ENCODE measurements at regions not wholly inside any gene's neighbourhood (a gene's known extent, or its start where the extent isn't known, plus 50 kb on each side); places are given as distances from the start of the nearest gene placed in this dataset.

DNA sequence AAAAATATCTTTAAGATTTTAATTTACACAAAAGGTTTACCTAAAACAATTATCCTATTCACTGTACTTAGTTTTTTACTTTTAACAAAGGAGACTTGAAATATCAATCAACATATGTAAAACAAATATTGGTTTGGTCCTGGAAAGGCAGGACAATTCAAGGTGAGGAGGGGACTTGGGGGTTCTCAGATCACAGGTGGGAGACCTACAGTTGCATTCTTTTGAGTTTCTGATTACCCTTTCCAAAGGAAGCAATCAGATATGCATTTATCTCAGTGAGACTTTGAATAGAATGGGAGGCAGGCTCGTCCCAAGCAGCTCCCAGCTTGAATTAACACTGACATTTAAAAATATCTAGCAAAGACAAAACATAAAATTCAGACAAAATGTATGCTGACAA is 1917.3 kb downstream of the C4orf33 start:
- no peak overlapping the region for H3K27ac ChIP-seq
- no peak overlapping the region for H3K4me3 ChIP-seq
- no peak for DNase-seq (ENCODE audit: low read depth, low spot score)

DNA sequence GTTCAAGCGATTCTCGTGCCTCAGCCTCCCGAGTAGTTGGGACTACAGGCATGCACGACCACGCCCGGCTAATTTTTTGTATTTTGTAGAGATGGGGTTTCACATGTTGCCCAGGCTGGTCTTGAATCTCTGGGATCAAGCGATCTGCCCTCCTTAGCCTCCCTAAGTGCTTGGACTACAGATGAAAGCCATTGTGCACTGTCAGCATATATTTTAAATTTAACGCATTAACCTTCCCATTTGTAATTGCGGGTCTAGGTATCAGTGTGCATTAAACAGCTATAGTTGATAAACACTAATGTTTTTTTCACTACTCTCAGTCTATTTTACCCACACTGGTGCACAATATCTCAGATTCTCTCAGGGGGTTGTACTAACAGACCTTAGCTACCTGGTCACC is 1930.8 kb downstream of the C4orf33 start:
- no peak for DNase-seq (ENCODE audit: low read depth, low spot score)
- TF ChIP-seq EZH2 (IDR thresholded peaks at IDR 0.05), result no peak
- TF ChIP-seq FOXP2 (optimal IDR thresholded peaks at IDR 0.05; ENCODE audit: control extremely low read depth, extremely low read length, insufficient read depth), result no peak
- no peak for TF ChIP-seq POLR2AphosphoS5 (IDR thresholded peaks at IDR 0.05; ENCODE audit: borderline replicate concordance, low read depth, low read length)
- no peak overlapping the region for H3K9ac ChIP-seq (ENCODE audit: insufficient read length)
- H3K4me3 ChIP-seq, result no peak overlapping the region
- no peaks in the 10 kb centered on the region; the same call in 1 of the 2 replicates for H3K9me3 ChIP-seq (ENCODE audit: low read depth, low read length)
- no peak overlapping the region for H3K27ac ChIP-seq
- H3K36me3 ChIP-seq (ENCODE audit: insufficient read depth, low read length), result no peaks in the 10 kb centered on the region

More for the DNA sequence above, 1917.3 kb downstream of the C4orf33 start:
- no peaks in the 10 kb centered on the region for H3K36me3 ChIP-seq (ENCODE audit: insufficient read depth, low read length)
- H3K9me3 ChIP-seq (ENCODE audit: low read depth, low read length), result no peaks in the 10 kb centered on the region
- H3K9ac ChIP-seq (ENCODE audit: insufficient read length), result no peak overlapping the region
- no peak for TF ChIP-seq EZH2 (IDR thresholded peaks at IDR 0.05)
- TF ChIP-seq POLR2AphosphoS5 (IDR thresholded peaks at IDR 0.05; ENCODE audit: borderline replicate concordance, low read depth, low read length), result no peak
- TF ChIP-seq FOXP2 (optimal IDR thresholded peaks at IDR 0.05; ENCODE audit: control extremely low read depth, extremely low read length, insufficient read depth), result no peak

DNA sequence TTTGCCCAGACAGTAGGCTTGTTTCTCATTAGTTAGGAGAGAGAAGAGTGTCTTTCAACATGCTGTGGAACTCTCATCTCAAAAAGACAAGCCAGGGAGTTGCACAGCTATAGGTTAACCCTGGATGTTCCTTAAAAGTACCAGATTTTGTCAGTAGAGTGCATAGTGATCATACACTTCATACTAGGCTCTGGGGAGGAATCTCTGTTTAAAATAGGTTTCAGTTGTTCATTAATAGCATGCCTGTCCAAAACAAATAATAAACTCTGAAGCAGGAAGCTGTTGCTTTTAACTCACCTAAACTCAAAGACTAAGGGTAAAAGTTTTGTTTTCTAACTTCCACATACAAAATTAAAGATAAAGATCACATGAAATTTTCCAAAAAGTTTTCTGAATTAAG is 1948.4 kb downstream of the C4orf33 start:
- no peak for DNase-seq (ENCODE audit: low read depth, low spot score)
- Histone ChIP-seq H3K27ac (no peak overlapping the region), H3K36me3 (ENCODE audit: insufficient read depth, low read length) (no peaks in the 10 kb centered on the region), H3K9me3 (ENCODE audit: low read depth, low read length) (no peaks in the 10 kb centered on the region), H3K9ac (ENCODE audit: insufficient read length) (no peak overlapping the region), H3K4me3 (no peak overlapping the region)
- TF ChIP-seq FOXP2 (optimal IDR thresholded peaks at IDR 0.05; ENCODE audit: control extremely low read depth, extremely low read length, insufficient read depth), result no peak

DNA sequence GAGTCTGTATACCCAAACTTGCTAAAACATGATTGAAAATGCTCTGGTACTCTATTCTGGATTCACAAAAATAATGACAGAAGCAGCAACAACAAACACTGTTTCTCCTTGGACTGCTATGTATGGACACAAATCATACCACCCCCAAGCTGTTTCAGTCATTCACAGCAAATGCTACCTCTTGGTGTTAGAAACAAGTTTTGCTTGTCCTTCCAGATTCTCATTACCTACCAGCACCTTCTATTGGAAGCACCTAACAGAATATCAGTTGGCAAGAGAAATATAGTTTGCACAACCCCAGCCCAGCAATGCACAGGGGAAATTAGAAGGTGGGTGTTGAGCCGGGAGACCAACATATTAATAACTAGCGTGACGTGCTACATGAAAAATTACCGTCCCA is 1950.9 kb downstream of the C4orf33 start:
- no peaks in the 10 kb centered on the region for H3K9me3 ChIP-seq (ENCODE audit: low read depth, low read length)
- no peak for DNase-seq (ENCODE audit: low read depth, low spot score)
- no peak overlapping the region for H3K27ac ChIP-seq
- TF ChIP-seq FOXP2 (optimal IDR thresholded peaks at IDR 0.05; ENCODE audit: control extremely low read depth, extremely low read length, insufficient read depth), result no peak
- no peak for TF ChIP-seq EZH2 (IDR thresholded peaks at IDR 0.05)
- TF ChIP-seq POLR2AphosphoS5 (IDR thresholded peaks at IDR 0.05; ENCODE audit: borderline replicate concordance, low read depth, low read length), result no peak
- H3K4me3 ChIP-seq, result no peak overlapping the region
- H3K36me3 ChIP-seq (ENCODE audit: insufficient read depth, low read length), result no peaks in the 10 kb centered on the region
- H3K9ac ChIP-seq (ENCODE audit: insufficient read length), result no peak overlapping the region

DNA sequence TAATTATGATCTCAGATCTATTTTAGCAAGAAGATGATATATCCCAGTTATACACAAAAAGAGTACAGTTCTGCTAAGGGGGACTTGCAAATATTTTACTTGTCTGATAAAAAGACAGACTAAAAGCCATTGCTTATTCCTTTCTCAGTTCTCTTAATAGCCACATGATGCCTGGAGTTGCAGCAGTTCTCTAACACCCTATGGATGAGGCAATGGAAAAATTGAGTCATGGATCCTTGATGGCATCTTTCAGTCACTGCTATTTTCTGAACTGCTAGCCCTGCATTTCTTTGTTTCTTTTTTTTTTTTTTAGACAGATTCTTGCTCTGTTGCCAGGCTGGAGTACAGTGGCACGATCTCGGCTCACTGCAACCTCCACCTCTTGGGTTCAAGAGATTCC is 1956.7 kb downstream of the C4orf33 start:
- Histone ChIP-seq H3K9me3 (ENCODE audit: low read depth, low read length) (no peaks in the 10 kb centered on the region), H3K9ac (ENCODE audit: insufficient read length) (no peak overlapping the region), H3K36me3 (ENCODE audit: insufficient read depth, low read length) (no peaks in the 10 kb centered on the region), H3K27ac (no peak overlapping the region), H3K4me3 (no peak overlapping the region)
- TF ChIP-seq POLR2AphosphoS5 (IDR thresholded peaks at IDR 0.05; ENCODE audit: borderline replicate concordance, low read depth, low read length), result no peak
- TF ChIP-seq FOXP2 (optimal IDR thresholded peaks at IDR 0.05; ENCODE audit: control extremely low read depth, extremely low read length, insufficient read depth), result no peak
- TF ChIP-seq EZH2 (IDR thresholded peaks at IDR 0.05), result no peak
- DNase-seq (ENCODE audit: low read depth, low spot score), result no peak

DNA sequence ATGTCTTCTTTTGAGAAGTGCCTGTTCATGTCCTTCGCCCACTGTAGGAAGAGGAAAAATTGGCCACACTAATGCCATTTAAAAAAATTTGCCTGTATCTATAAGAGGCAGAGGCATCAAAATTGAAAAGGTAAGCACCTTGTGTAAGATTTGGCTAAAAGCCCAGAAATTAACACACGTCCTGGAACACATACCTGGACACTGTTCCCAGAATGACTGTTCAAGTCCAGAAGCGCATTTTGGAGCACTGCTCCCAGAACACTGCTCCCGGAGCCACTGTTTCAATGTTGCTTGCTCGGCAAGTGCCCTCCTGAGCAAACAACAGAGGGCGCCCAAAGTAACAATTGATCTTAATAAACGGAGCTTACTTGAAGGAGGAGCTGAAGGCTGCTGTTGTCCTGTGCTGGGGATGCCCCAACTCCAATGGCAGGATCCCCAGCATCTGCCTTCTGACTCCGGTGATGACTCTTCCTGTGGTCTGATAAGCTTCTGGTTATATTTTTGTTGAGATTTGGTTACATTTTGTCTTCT is 1958.6 kb downstream of the C4orf33 start:
- no peak for DNase-seq (ENCODE audit: low read depth, low spot score)
- Histone ChIP-seq H3K4me3 (no peak overlapping the region), H3K9me3 (ENCODE audit: low read depth, low read length) (no peaks in the 10 kb centered on the region), H3K27ac (no peak overlapping the region), H3K36me3 (ENCODE audit: insufficient read depth, low read length) (no peaks in the 10 kb centered on the region), H3K9ac (ENCODE audit: insufficient read length) (no peak overlapping the region)
- TF ChIP-seq FOXP2 (optimal IDR thresholded peaks at IDR 0.05; ENCODE audit: control extremely low read depth, extremely low read length, insufficient read depth) (no peak), POLR2AphosphoS5 (IDR thresholded peaks at IDR 0.05; ENCODE audit: borderline replicate concordance, low read depth, low read length) (no peak), EZH2 (IDR thresholded peaks at IDR 0.05) (no peak)

DNA sequence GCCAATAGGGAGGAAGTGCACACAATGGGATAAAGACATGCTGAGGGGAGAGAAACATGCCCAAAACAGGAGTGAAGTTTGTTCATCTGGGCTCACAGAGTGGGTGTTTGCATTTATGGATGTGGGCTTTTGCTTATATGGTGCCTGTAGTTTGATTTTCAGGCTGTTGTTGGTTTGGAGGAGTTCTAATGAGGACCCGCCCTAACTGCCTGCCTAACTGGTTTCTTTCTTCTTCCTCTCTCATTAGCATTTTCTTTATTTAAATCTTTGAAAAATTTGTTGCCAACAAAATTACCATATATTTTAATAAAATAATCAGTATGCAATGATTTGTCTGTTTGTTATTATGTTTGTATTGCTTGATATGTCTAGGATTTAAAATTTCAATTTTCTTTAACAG is 1965.8 kb downstream of the C4orf33 start:
- no peak for TF ChIP-seq FOXP2 (optimal IDR thresholded peaks at IDR 0.05; ENCODE audit: control extremely low read depth, extremely low read length, insufficient read depth)
- TF ChIP-seq POLR2AphosphoS5 (IDR thresholded peaks at IDR 0.05; ENCODE audit: borderline replicate concordance, low read depth, low read length), result no peak
- no peak for TF ChIP-seq EZH2 (IDR thresholded peaks at IDR 0.05)
- Histone ChIP-seq H3K36me3 (ENCODE audit: insufficient read depth, low read length) (no peaks in the 10 kb centered on the region), H3K9me3 (ENCODE audit: low read depth, low read length) (peaks cover 5% of the 10 kb centered on the region; the same call in 1 of the 2 replicates), H3K27ac (no peak overlapping the region), H3K4me3 (no peak overlapping the region), H3K9ac (ENCODE audit: insufficient read length) (no peak overlapping the region)
- no peak for DNase-seq (ENCODE audit: low read depth, low spot score)

DNA sequence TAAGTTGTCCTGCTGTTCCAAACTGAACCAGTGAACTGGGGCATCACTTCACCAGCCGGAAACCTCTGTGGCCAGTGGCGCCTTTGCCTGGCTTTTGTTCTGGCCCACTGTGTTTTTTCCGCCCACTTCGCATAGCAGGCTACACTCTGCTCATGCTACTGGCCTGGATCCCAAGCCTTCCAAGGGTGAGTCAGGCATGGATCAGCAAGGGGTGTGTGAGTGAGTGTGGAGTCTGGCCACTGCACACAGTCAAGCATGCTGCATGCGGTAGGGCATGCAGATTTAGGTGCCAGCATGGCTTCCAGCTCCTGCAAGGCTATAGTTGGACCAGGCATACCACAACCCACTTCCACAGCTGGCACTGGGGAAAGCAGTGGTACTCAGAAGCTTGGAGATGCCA is 1967.9 kb downstream of the C4orf33 start:
- Histone ChIP-seq H3K9ac (ENCODE audit: insufficient read length) (no peak overlapping the region), H3K27ac (no peak overlapping the region), H3K36me3 (ENCODE audit: insufficient read depth, low read length) (no peaks in the 10 kb centered on the region), H3K9me3 (ENCODE audit: low read depth, low read length) (peaks cover 5% of the 10 kb centered on the region; the same call in 1 of the 2 replicates), H3K4me3 (no peak overlapping the region)
- DNase-seq (ENCODE audit: low read depth, low spot score), result no peak
- no peak for TF ChIP-seq POLR2AphosphoS5 (IDR thresholded peaks at IDR 0.05; ENCODE audit: borderline replicate concordance, low read depth, low read length)
- no peak for TF ChIP-seq EZH2 (IDR thresholded peaks at IDR 0.05)
- TF ChIP-seq FOXP2 (optimal IDR thresholded peaks at IDR 0.05; ENCODE audit: control extremely low read depth, extremely low read length, insufficient read depth), result no peak

DNA sequence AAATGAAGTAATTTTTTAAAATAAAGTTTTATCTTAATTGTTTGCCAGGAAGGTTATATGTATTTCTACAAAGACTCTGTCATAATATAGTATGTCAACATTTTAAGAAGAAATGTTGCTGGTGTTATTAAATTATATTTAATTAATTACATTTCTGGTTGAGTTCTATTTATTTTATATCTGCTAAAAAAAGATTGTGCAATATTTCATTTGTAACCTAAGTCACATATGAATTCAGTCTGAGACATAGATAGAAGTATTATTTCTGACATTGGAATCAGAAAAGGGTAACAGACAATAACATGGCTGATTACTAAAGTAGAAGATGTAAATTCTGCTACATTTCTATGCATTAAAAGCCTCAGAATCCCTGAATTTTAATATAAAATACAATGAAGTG is 1985.1 kb downstream of the C4orf33 start:
- no peaks in the 10 kb centered on the region for H3K36me3 ChIP-seq (ENCODE audit: insufficient read depth, low read length)
- H3K4me3 ChIP-seq, result no peak overlapping the region
- no peak for TF ChIP-seq FOXP2 (optimal IDR thresholded peaks at IDR 0.05; ENCODE audit: control extremely low read depth, extremely low read length, insufficient read depth)
- no peak for TF ChIP-seq EZH2 (IDR thresholded peaks at IDR 0.05)
- no peak for TF ChIP-seq POLR2AphosphoS5 (IDR thresholded peaks at IDR 0.05; ENCODE audit: borderline replicate concordance, low read depth, low read length)
- H3K27ac ChIP-seq, result no peak overlapping the region
- H3K9ac ChIP-seq (ENCODE audit: insufficient read length), result no peak overlapping the region
- H3K9me3 ChIP-seq (ENCODE audit: low read depth, low read length), result no peaks in the 10 kb centered on the region
- no peak for DNase-seq (ENCODE audit: low read depth, low spot score)

Measured in SK-N-MC (cell line).